ENCODE measurements at regions not wholly inside any gene's neighbourhood (a gene's known extent, or its start where the extent isn't known, plus 50 kb on each side); places are given as distances from the start of the nearest gene placed in this dataset.
A peak's percentile ranks its signal among the peaks of the same experiment; 100 is the strongest.

GRCh38 chr16:62678796-62679195, 642.6 kb upstream of the CDH8 start:
- 65 to 82% (median 81%) methylated on average over 3 to 4 of the region's 4 CpGs for WGBS, 5 donors
- Histone ChIP-seq H3K36me3 (no peaks in the 10 kb centered on the region), H3K27me3 (no peaks in the 10 kb centered on the region), H3K4me3 (no peak overlapping the region), H3K4me1 (no peaks in the 10 kb centered on the region), H3K27ac (no peak overlapping the region), H3K9me3 (peaks cover 4 to 37% (median 26%) of the 10 kb centered on the region in 4 donors)
- intact Hi-C loops (cut with DNase I; ENCODE audit: low total_unique reads) = no loop called here
- DNase-seq = no peak
- TF ChIP-seq, protein P1, sequence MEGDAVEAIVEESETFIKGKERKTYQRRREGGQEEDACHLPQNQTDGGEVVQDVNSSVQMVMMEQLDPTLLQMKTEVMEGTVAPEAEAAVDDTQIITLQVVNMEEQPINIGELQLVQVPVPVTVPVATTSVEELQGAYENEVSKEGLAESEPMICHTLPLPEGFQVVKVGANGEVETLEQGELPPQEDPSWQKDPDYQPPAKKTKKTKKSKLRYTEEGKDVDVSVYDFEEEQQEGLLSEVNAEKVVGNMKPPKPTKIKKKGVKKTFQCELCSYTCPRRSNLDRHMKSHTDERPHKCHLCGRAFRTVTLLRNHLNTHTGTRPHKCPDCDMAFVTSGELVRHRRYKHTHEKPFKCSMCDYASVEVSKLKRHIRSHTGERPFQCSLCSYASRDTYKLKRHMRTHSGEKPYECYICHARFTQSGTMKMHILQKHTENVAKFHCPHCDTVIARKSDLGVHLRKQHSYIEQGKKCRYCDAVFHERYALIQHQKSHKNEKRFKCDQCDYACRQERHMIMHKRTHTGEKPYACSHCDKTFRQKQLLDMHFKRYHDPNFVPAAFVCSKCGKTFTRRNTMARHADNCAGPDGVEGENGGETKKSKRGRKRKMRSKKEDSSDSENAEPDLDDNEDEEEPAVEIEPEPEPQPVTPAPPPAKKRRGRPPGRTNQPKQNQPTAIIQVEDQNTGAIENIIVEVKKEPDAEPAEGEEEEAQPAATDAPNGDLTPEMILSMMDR (IDR thresholded peaks at IDR 0.05) = no peak
- no peak for TF ChIP-seq POLR2AphosphoS5 (IDR thresholded peaks at IDR 0.05)
- TF ChIP-seq EP300 (IDR thresholded peaks at IDR 0.05) = no peak
- TF ChIP-seq POLR2A (IDR thresholded peaks at IDR 0.05) = no peak

DNA sequence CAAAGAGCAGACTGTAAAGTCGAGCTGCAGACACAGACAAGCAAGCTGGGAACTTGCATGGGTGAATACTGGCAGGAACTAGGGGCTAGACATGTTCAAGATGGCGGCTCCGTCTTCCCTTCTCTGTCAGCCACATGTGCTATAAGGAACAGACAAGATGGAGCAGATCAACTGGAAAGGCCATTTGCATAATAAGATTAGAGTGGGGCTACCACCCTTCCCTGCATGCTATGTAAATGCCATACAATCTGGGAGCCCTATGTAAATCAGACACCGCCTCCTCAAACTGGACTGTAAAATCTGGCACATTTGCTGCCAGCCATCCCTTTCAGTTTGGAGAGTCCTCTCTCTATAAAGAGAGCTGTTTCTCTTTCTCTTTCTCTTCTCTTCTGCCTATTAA, 640.1 kb upstream of the CDH8 start:
- H3K27me3 ChIP-seq = no peaks in the 10 kb centered on the region
- no peak overlapping the region for H3K27ac ChIP-seq
- H3K4me3 ChIP-seq = no peak overlapping the region
- no peaks in the 10 kb centered on the region for H3K4me1 ChIP-seq
- WGBS, 5 donors = 66 to 75% (median 72%) methylated on average over 4 of the region's 4 CpGs
- intact Hi-C loops (cut with DNase I; ENCODE audit: low total_unique reads) = no loop called here
- H3K36me3 ChIP-seq = no peaks in the 10 kb centered on the region
- no peak for TF ChIP-seq EP300 (IDR thresholded peaks at IDR 0.05)
- H3K9me3 ChIP-seq = peaks cover 4 to 29% (median 23%) of the 10 kb centered on the region in 4 donors
- no peak for DNase-seq

DNA sequence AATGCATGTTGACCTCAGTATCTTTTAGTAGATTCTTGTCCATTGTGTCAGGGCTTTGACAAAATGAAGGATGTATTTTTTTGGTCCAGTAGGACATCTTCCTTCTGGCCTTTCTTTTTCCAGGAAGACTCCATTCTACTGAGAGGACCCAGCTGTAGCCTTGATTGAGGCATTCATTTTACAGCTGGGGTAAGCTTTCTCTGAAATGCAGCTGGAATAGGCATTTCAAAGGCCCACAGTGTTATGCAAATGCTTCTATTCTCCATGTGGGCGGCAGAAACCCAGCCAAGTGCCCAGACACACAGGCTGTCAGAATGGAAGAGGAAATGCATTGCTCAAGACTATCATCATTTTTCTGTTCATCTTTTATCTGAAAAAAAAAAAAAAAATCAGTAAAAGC, 629.0 kb upstream of the CDH8 start:
- Histone ChIP-seq H3K27ac (no peak overlapping the region), H3K36me3 (no peaks in the 10 kb centered on the region), H3K4me3 (no peak overlapping the region), H3K27me3 (no peaks in the 10 kb centered on the region), H3K9me3 (peaks cover 0 to 24% (median 13%) of the 10 kb centered on the region in 4 donors), H3K4me1 (no peaks in the 10 kb centered on the region)
- 47 to 83% (median 74%) methylated on average over 1 of the region's 1 CpG for WGBS, 5 donors
- TF ChIP-seq EP300 (IDR thresholded peaks at IDR 0.05) (no peak), POLR2A (IDR thresholded peaks at IDR 0.05) (no peak), POLR2AphosphoS5 (IDR thresholded peaks at IDR 0.05) (no peak)
- TF ChIP-seq, protein P1 (IDR thresholded peaks at IDR 0.05) = no peak
- intact Hi-C loops (cut with DNase I; ENCODE audit: low total_unique reads) = no loop called here
- peak in 1 of 2 donors; percentile 7 for DNase-seq

GRCh38 chr16:62664566-62664965, 628.3 kb upstream of the CDH8 start:
- no peak for DNase-seq
- Histone ChIP-seq H3K9me3 (peaks cover 0 to 23% (median 13%) of the 10 kb centered on the region in 4 donors), H3K4me3 (no peak overlapping the region), H3K27ac (no peak overlapping the region), H3K36me3 (no peaks in the 10 kb centered on the region), H3K4me1 (no peaks in the 10 kb centered on the region), H3K27me3 (no peaks in the 10 kb centered on the region)
- no peak for TF ChIP-seq POLR2A (IDR thresholded peaks at IDR 0.05)
- TF ChIP-seq, protein P1 (IDR thresholded peaks at IDR 0.05) = no peak
- no peak for TF ChIP-seq EP300 (IDR thresholded peaks at IDR 0.05)
- TF ChIP-seq POLR2AphosphoS5 (IDR thresholded peaks at IDR 0.05) = no peak
- intact Hi-C loops (cut with DNase I; ENCODE audit: low total_unique reads) = no loop called here
- 21 to 47% (median 28%) methylated on average over 3 of the region's 3 CpGs for WGBS, 5 donors

- TF ChIP-seq POLR2AphosphoS5 (IDR thresholded peaks at IDR 0.05) (no peak), POLR2A (IDR thresholded peaks at IDR 0.05) (no peak), EP300 (IDR thresholded peaks at IDR 0.05) (no peak)
- TF ChIP-seq, protein P1 (IDR thresholded peaks at IDR 0.05) = no peak
- DNase-seq = no peak
- H3K9me3 ChIP-seq = peaks cover 0 to 8% (median 3%) of the 10 kb centered on the region in 4 donors
- no peaks in the 10 kb centered on the region for H3K27me3 ChIP-seq
- intact Hi-C loops (cut with DNase I; ENCODE audit: low total_unique reads) = no loop called here
- no peaks in the 10 kb centered on the region for H3K4me1 ChIP-seq
- H3K27ac ChIP-seq = no peak overlapping the region
- no peak overlapping the region for H3K4me3 ChIP-seq
- H3K36me3 ChIP-seq = no peaks in the 10 kb centered on the region
These were observed 625.2 kb upstream of the CDH8 start for GRCh38 chr16:62661435-62661834.

Measured in stomach (tissue), 8 donors.